ENCODE measurements at regions not wholly inside any gene's neighbourhood (a gene's known extent, or its start where the extent isn't known, plus 50 kb on each side); places are given as distances from the start of the nearest gene placed in this dataset.

- no peak for DNase-seq (ENCODE audit: low spot score)
Measured at GRCh38 chr2:238688193-238689153, 159.4 kb upstream of the TWIST2 start.

- no peak for DNase-seq (ENCODE audit: low spot score)
Measured at GRCh38 chr2:238689331-238689730, 158.6 kb upstream of the TWIST2 start.

- DNase-seq (ENCODE audit: low spot score), result no peak
Measured at GRCh38 chr2:238689871-238690389, 158.0 kb upstream of the TWIST2 start.

- DNase-seq (ENCODE audit: low spot score), result no peak
Measured at GRCh38 chr2:238690511-238690910, 157.4 kb upstream of the TWIST2 start.

GRCh38 chr2:238691596-238692491, 156.0 kb upstream of the TWIST2 start:
- no peak for DNase-seq (ENCODE audit: low spot score)

GRCh38 chr2:238692562-238692961, 155.3 kb upstream of the TWIST2 start:
- no peak for DNase-seq (ENCODE audit: low spot score)

- no peak for DNase-seq (ENCODE audit: low spot score)
Measured at GRCh38 chr2:238693337-238694093, 154.4 kb upstream of the TWIST2 start.

- no peak for DNase-seq (ENCODE audit: low spot score)
Measured at GRCh38 chr2:238694136-238694755, 153.6 kb upstream of the TWIST2 start.

- DNase-seq (ENCODE audit: low spot score), result no peak
Measured at GRCh38 chr2:238694922-238695321, 153.0 kb upstream of the TWIST2 start.

- DNase-seq (ENCODE audit: low spot score), result no peak
Measured at GRCh38 chr2:238695538-238695937, 152.3 kb upstream of the TWIST2 start.

GRCh38 chr2:238696331-238696730, 151.6 kb upstream of the TWIST2 start:
- DNase-seq (ENCODE audit: low spot score), result no peak

- no peak for DNase-seq (ENCODE audit: low spot score)
Measured at GRCh38 chr2:238696786-238697185, 151.1 kb upstream of the TWIST2 start.

GRCh38 chr2:238697193-238698071, 150.5 kb upstream of the TWIST2 start:
- DNase-seq (ENCODE audit: low spot score), result no peak

- no peak for DNase-seq (ENCODE audit: low spot score)
Measured at GRCh38 chr2:238698072-238698352, 149.9 kb upstream of the TWIST2 start.

- no peak for DNase-seq (ENCODE audit: low spot score)
Measured at GRCh38 chr2:238698451-238699306, 149.2 kb upstream of the TWIST2 start.

GRCh38 chr2:238699307-238700116, 148.4 kb upstream of the TWIST2 start:
- DNase-seq (ENCODE audit: low spot score), result no peak

- DNase-seq (ENCODE audit: low spot score), result no peak
Measured at GRCh38 chr2:238700117-238700457, 147.8 kb upstream of the TWIST2 start.

- DNase-seq (ENCODE audit: low spot score), result no peak
Measured at GRCh38 chr2:238700506-238701340, 147.2 kb upstream of the TWIST2 start.

All from cerebellar cortex (tissue), 1 donor.